Glutamatergic neuron (in vitro differentiated cells): ENCODE measurements at regions not wholly inside any gene's neighbourhood (a gene's known extent, or its start where the extent isn't known, plus 50 kb on each side); places are given as distances from the start of the nearest gene placed in this dataset. TPM values are rescaled to one million over a fixed set of nuclear protein-coding genes. Genes with fewer than 3 reads are reported as not detected.

Experiments used
- DNase-seq: peaks from one replicate; pipeline ENCODE4 v3.0.0; 2022
- H3K27ac Mint-ChIP-seq: one replicate; pipeline ENCODE4 v1.8.0; 2020; ENCODE audit warnings: mild to moderate bottlenecking, mixed read lengths, inconsistent platforms; ENCODE audit not compliant: unreplicated experiment
- H3K27me3 Mint-ChIP-seq: one replicate; pipeline ENCODE4 v1.8.0; 2020; ENCODE audit warnings: mild to moderate bottlenecking, moderate library complexity, mixed read lengths, inconsistent platforms; ENCODE audit not compliant: unreplicated experiment
- H3K36me3 Mint-ChIP-seq: one replicate; pipeline ENCODE4 v1.8.0; 2020; ENCODE audit warnings: mild to moderate bottlenecking, mixed read lengths, inconsistent platforms; ENCODE audit not compliant: unreplicated experiment
- H3K4me1 Mint-ChIP-seq: one replicate; pipeline ENCODE4 v1.8.0; 2020; ENCODE audit warnings: mild to moderate bottlenecking, low read depth, mixed read lengths, inconsistent platforms; ENCODE audit not compliant: unreplicated experiment
- H3K4me3 Mint-ChIP-seq: one replicate; pipeline ENCODE4 v1.8.0; 2020; ENCODE audit warnings: mild to moderate bottlenecking, mixed read lengths, inconsistent platforms; ENCODE audit not compliant: unreplicated experiment
- H3K9me3 Mint-ChIP-seq: one replicate; pipeline ENCODE4 v1.8.0; 2020; ENCODE audit warnings: mild to moderate bottlenecking, moderate library complexity, mixed read lengths, inconsistent platforms; ENCODE audit not compliant: unreplicated experiment
- CTCF ChIP-seq: fragments of 200-600 bp; sonication (generic); IDR thresholded peaks from one replicate; pipeline ENCODE4 v1.5.0; 2021; ENCODE audit not compliant: partially characterized antibody, unreplicated experiment
- microRNA-seq: library from miRNA; unstranded; fragments of <30 nt; microRNA quantifications from one replicate; pipeline ENCODE4, GENCODE V29; 2020; ENCODE audit not compliant: unreplicated experiment

GRCh38 chr21:20942523-20942922 lies 55.7 kb upstream of the NCAM2 start:
- Mint-ChIP-seq H3K9me3 (peaks cover 8% of the 10 kb centered on the region), H3K27ac (peak overlapping the region; percentile 75), H3K36me3 (peaks cover 8% of the 10 kb centered on the region), H3K4me3 (no peak overlapping the region), H3K4me1 (peaks cover 33% of the 10 kb centered on the region), H3K27me3 (peaks cover 5% of the 10 kb centered on the region)
- DNase-seq: no peak
- TF ChIP-seq CTCF: no peak

- H3K27me3 Mint-ChIP-seq: peaks cover 5% of the 10 kb centered on the region
- H3K4me3 Mint-ChIP-seq: peak overlapping the region; percentile 66
- peaks cover 33% of the 10 kb centered on the region for H3K4me1 Mint-ChIP-seq
- no peak for DNase-seq
- H3K27ac Mint-ChIP-seq: peak overlapping the region; percentile 99
- no peak for TF ChIP-seq CTCF
- peaks cover 8% of the 10 kb centered on the region for H3K9me3 Mint-ChIP-seq
- H3K36me3 Mint-ChIP-seq: peaks cover 8% of the 10 kb centered on the region
These were observed 54.6 kb upstream of the NCAM2 start for GRCh38 chr21:20943561-20943997.

GRCh38 chr21:20944139-20944538 lies 54.1 kb upstream of the NCAM2 start:
- no peak for DNase-seq
- Mint-ChIP-seq H3K36me3 (peaks cover 5% of the 10 kb centered on the region), H3K27me3 (peaks cover 5% of the 10 kb centered on the region), H3K4me3 (peak overlapping the region; percentile 66), H3K4me1 (peaks cover 33% of the 10 kb centered on the region), H3K9me3 (peaks cover 8% of the 10 kb centered on the region), H3K27ac (peak overlapping the region; percentile 99)
- no peak for TF ChIP-seq CTCF

GRCh38 chr21:20946701-20947100 lies 51.5 kb upstream of the NCAM2 start:
- Mint-ChIP-seq H3K36me3 (no peaks in the 10 kb centered on the region), H3K27ac (peak overlapping the region; percentile 25), H3K9me3 (peaks cover 8% of the 10 kb centered on the region), H3K27me3 (peaks cover 5% of the 10 kb centered on the region), H3K4me3 (no peak overlapping the region), H3K4me1 (peaks cover 32% of the 10 kb centered on the region)
- no peak for TF ChIP-seq CTCF
- DNase-seq: no peak

Small RNA genes in the stretch of these regions (microRNA-seq; reads per million reads assigned to microRNA genes)
- gene MIR548X: not detected
